OCI-LY7 (cell line): ENCODE measurements at regions not wholly inside any gene's neighbourhood (a gene's known extent, or its start where the extent isn't known, plus 50 kb on each side); places are given as distances from the start of the nearest gene placed in this dataset.
"Not testable (repeated sequence)": the region's sequence is repeated elsewhere in the genome, so short reads cannot be mapped to it uniquely, and the experiment has no call there.

Source experiments
- BruUV-seq: library from RNA; stranded (reverse); fragments of 400-500 nt; replicated peaks from 2 replicates; lab custom pipeline; 2021; lab: Mats Ljungman, UMichigan
- CTCF ChIA-PET: fragments of 300-600 bp; sonication (Branson Sonifier 250); formaldehyde crosslinking; loops from one replicate; lab custom pipeline; 2022; ENCODE audit warnings: antibody characterized with exemption; ENCODE audit not compliant: unreplicated experiment; lab: Charles Lee
- POLR2A ChIA-PET: fragments of 300-600 bp; sonication (Branson Sonifier 250); formaldehyde crosslinking; loops from one replicate; lab custom pipeline; 2022; ENCODE audit warnings: antibody characterized with exemption; lab: Charles Lee
- DNase-seq: peaks from one replicate; pipeline ENCODE4 v3.0.0-alpha.2; 2015; ENCODE audit warnings: low spot score
- H2AFZ ChIP-seq: fragments of 200-600 bp; sonication (generic), shearing (Covaris generic); 2 replicates; pipeline ENCODE4 v1.6.1; 2014; ENCODE audit warnings: mild to moderate bottlenecking, antibody characterized with exemption, low read length, moderate library complexity
- H3K27ac ChIP-seq: fragments of 200-600 bp; sonication (generic); 2 replicates; pipeline ENCODE4 v1.5.1; 2014; ENCODE audit warnings: mixed run types, low read depth, mild to moderate bottlenecking, moderate library complexity, low read length, inconsistent platforms; ENCODE audit not compliant: poor library complexity, severe bottlenecking
- H3K36me3 ChIP-seq: fragments of 200-600 bp; sonication (generic); 2 replicates; pipeline ENCODE4 v1.6.1; 2014; ENCODE audit warnings: mild to moderate bottlenecking, antibody characterized with exemption, low read length, moderate library complexity, mixed read lengths; ENCODE audit not compliant: insufficient read depth
- H3K4me1 ChIP-seq: fragments of 200-600 bp; sonication (generic); 2 replicates; pipeline ENCODE4 v1.5.1; 2014; ENCODE audit warnings: mild to moderate bottlenecking, low read length; ENCODE audit not compliant: insufficient read depth, poor library complexity, severe bottlenecking
- H3K4me2 ChIP-seq: fragments of 200-600 bp; sonication (generic); 2 replicates; pipeline ENCODE4 v1.6.1; 2014; ENCODE audit warnings: mild to moderate bottlenecking, low read length
- H3K4me3 ChIP-seq: fragments of 200-600 bp; sonication (generic); 2 replicates; pipeline ENCODE4 v1.5.1; 2014; ENCODE audit warnings: mild to moderate bottlenecking, low read depth, low read length; ENCODE audit not compliant: poor library complexity, severe bottlenecking
- H3K79me2 ChIP-seq: fragments of 200-600 bp; sonication (generic); 2 replicates; pipeline ENCODE4 v1.6.1; 2016; ENCODE audit warnings: low read depth, mild to moderate bottlenecking, low read length, moderate library complexity, mixed read lengths; ENCODE audit not compliant: insufficient read depth
- H3K9me2 ChIP-seq: fragments of 200-600 bp; sonication (generic); 2 replicates; pipeline ENCODE4 v1.6.1; 2016; ENCODE audit warnings: mild to moderate bottlenecking, low read length, mixed read lengths; ENCODE audit not compliant: insufficient read depth
- H3K9me3 ChIP-seq: fragments of 200-600 bp; sonication (generic); 2 replicates; pipeline ENCODE4 v1.6.1; 2014; ENCODE audit warnings: mild to moderate bottlenecking, mixed run types, low read length, mixed read lengths
- H4K20me1 ChIP-seq: fragments of 200-600 bp; sonication (generic); 2 replicates; pipeline ENCODE4 v1.6.1; 2014; ENCODE audit warnings: mild to moderate bottlenecking, antibody characterized with exemption, low read length, moderate library complexity, mixed read lengths; ENCODE audit not compliant: insufficient read depth
- intact Hi-C: fragments of 100-400 bp; cut with micrococcal nuclease; formaldehyde crosslinking; loops from one replicate; pipeline ENCODE4 v1.10.0; 2022; ENCODE audit not compliant: unreplicated experiment

- H3K9me2 ChIP-seq, intact Hi-C loops, H3K9me3 ChIP-seq, BruUV-seq, H3K79me2 ChIP-seq, POLR2A ChIA-PET, H4K20me1 ChIP-seq, H3K36me3 ChIP-seq, CTCF ChIA-PET, H3K4me1 ChIP-seq, H3K27ac ChIP-seq: not testable (repeated sequence)
- peak; percentile 16 for DNase-seq
- H2AFZ ChIP-seq = peak overlapping the region; percentile 87
- H3K4me2 ChIP-seq = peak overlapping the region; percentile 68
- H3K4me3 ChIP-seq = peak overlapping the region; percentile 59
Observed at GRCh38 chr2:132300592-132301378, 115.8 kb upstream of the GPR39 start.

GRCh38 chr2:132304661-132305380 is 111.8 kb upstream of the GPR39 start:
- POLR2A ChIA-PET, H2AFZ ChIP-seq, H3K27ac ChIP-seq, H3K4me2 ChIP-seq, H3K9me2 ChIP-seq, BruUV-seq, CTCF ChIA-PET, H4K20me1 ChIP-seq, H3K9me3 ChIP-seq, H3K4me3 ChIP-seq, DNase-seq, intact Hi-C loops, H3K36me3 ChIP-seq, H3K4me1 ChIP-seq, H3K79me2 ChIP-seq: not testable (repeated sequence)

- POLR2A ChIA-PET, intact Hi-C loops, H3K4me1 ChIP-seq, H3K79me2 ChIP-seq, CTCF ChIA-PET, H2AFZ ChIP-seq, H3K9me2 ChIP-seq, H3K4me3 ChIP-seq, DNase-seq, H4K20me1 ChIP-seq, H3K4me2 ChIP-seq, H3K36me3 ChIP-seq, H3K9me3 ChIP-seq, H3K27ac ChIP-seq, BruUV-seq: not testable (repeated sequence)
Observed at GRCh38 chr2:132307613-132308198, 108.9 kb upstream of the GPR39 start.

- intact Hi-C loops, H3K4me3 ChIP-seq, CTCF ChIA-PET, H3K4me2 ChIP-seq, H3K9me2 ChIP-seq, H2AFZ ChIP-seq, BruUV-seq, DNase-seq, H4K20me1 ChIP-seq, H3K4me1 ChIP-seq, H3K9me3 ChIP-seq, H3K79me2 ChIP-seq, POLR2A ChIA-PET, H3K36me3 ChIP-seq, H3K27ac ChIP-seq: not testable (repeated sequence)
Observed at GRCh38 chr2:132309203-132309602, 107.4 kb upstream of the GPR39 start.

GRCh38 chr2:132315546-132315945 is 101.1 kb upstream of the GPR39 start:
- intact Hi-C loops, DNase-seq: not testable (repeated sequence)

GRCh38 chr2:132317026-132317680 is 99.5 kb upstream of the GPR39 start:
- H3K79me2 ChIP-seq, POLR2A ChIA-PET, H3K4me2 ChIP-seq, H2AFZ ChIP-seq, H3K4me1 ChIP-seq, intact Hi-C loops, H3K9me3 ChIP-seq, H3K36me3 ChIP-seq, CTCF ChIA-PET, BruUV-seq, H3K4me3 ChIP-seq, H4K20me1 ChIP-seq, H3K9me2 ChIP-seq, DNase-seq, H3K27ac ChIP-seq: not testable (repeated sequence)

More at GRCh38 chr2:132315546-132315945, 101.1 kb upstream of the GPR39 start:
- H3K4me3 ChIP-seq, H3K79me2 ChIP-seq, H3K27ac ChIP-seq, CTCF ChIA-PET, H3K4me1 ChIP-seq, H3K36me3 ChIP-seq, H3K9me2 ChIP-seq, BruUV-seq, H4K20me1 ChIP-seq, H3K9me3 ChIP-seq, POLR2A ChIA-PET, H2AFZ ChIP-seq, H3K4me2 ChIP-seq: not testable (repeated sequence)
